NCI-H69 (cell line): ENCODE measurements at regions not wholly inside any gene's neighbourhood (a gene's known extent, or its start where the extent isn't known, plus 50 kb on each side); places are given as distances from the start of the nearest gene placed in this dataset.
"Not testable (repeated sequence)": the region's sequence is repeated elsewhere in the genome, so short reads cannot be mapped to it uniquely, and the experiment has no call there.

Source experiments
- DNase-seq: peaks from one replicate; lab custom pipeline; 2025; lab: John Stamatoyannopoulos, UW

DNA sequence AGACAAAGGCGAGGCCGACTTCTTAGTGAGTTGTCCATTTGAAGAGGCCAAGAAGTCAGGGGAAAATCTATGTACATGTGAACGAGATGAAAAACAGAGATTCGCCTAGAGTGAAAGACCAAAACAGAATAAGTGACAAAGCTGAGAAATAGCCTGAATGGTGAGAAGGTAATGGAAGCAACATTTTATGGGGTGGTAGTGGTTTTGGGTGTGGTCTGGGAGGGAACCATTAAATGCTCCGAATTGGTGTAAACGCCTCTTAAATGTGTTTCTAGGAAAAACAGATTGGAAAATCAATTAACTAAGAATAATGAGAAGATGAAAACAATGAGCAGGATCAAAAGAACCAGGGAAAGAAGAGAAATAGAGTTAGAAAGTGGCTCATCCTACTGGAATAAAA lies 83.8 kb upstream of the MANSC4 start:
- DNase-seq, result no peak

GRCh38 chr12:27861428-27862167 lies 81.6 kb upstream of the MANSC4 start:
- no peak for DNase-seq

DNA sequence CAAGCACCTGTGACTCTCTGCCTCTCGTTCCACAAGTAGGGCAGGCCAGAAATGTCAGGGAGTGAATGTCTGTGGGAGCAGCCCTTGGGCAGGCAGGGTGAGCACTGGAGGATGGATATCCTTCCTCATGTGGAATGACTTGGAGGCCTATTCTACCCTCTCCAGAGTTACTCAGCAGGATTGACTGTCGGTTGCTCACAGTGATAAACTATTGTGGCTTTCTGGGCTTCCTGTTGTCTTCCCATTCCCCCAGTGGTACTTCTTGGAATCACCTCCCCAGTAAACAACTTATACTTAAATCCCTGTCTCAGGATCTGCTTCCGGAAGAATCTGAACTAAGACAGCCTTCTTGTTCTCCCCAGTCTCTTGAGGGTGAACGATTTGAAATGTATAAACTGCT lies 79.6 kb upstream of the MANSC4 start:
- DNase-seq, result no peak

DNA sequence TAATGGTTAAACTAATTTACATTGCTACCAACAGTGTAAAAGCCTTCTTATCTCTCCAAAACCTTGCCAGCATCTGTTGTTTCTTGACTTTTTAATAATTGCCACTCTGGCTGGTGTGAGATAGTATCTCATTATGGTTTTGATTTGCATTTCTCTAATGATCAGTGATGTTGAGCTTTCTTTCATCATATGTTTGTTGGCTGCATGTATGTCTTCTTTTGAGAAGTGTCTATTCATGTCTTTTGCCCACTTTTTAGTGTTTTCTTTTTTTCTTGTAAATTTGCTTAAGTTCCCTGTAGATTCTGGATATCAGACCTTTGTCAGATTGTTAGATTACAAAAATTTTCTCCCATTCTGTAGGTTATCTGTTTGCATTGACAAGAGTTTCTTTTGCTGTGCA lies 77.0 kb upstream of the MANSC4 start:
- DNase-seq, result not testable (repeated sequence)

DNA sequence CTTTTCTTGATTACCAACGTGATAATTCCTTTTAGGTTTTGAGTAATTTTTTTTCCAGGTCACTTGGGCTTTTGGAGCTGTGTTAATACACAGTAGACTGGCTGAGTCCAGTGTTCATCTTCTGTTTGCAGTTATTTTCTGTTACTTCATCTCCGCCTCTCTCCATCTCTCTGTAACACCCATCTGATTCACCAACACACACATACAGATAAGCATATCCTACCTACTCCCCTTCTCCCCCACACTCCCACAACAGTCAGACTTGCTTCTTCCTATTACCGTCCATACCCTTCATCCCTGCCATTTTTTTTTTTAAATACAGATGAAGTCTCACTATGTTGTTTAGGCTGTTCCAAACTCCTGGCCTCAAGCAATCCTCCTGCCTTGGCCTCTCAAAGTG lies 72.7 kb upstream of the MANSC4 start:
- no peak for DNase-seq
